Activated CD8-positive, alpha-beta memory T cell treated with anti-CD3 and anti-CD28 coated beads, Interleukin-2, amount 10 ng/mL, durations not matched to agents 7 days and 5 days (primary cell): ENCODE measurements at regions not wholly inside any gene's neighbourhood (a gene's known extent, or its start where the extent isn't known, plus 50 kb on each side); places are given as distances from the start of the nearest gene placed in this dataset.

Experiments used
- ATAC-seq: fragments of 150-1000 bp; cut with Tn5 transposase; one replicate; pipeline ENCODE4 v1.10.0; 2021; ENCODE audit warnings: moderate library complexity
- CTCF ChIA-PET: fragments of 350-600 bp; sonication (Branson Sonifier 250); formaldehyde crosslinking; loops from one replicate; lab custom pipeline; 2021; ENCODE audit warnings: antibody characterized with exemption; lab: Charles Lee
- DNase-seq: peaks from one replicate; pipeline ENCODE4 v3.0.0-alpha.2; 2020
- H3K27ac Mint-ChIP-seq: one replicate; pipeline ENCODE4 v1.8.0; 2021; ENCODE audit warnings: mild to moderate bottlenecking, mixed read lengths
- H3K27me3 Mint-ChIP-seq: one replicate; pipeline ENCODE4 v1.8.0; 2021; ENCODE audit warnings: mixed read lengths
- H3K36me3 Mint-ChIP-seq: one replicate; pipeline ENCODE4 v1.8.0; 2021; ENCODE audit warnings: mild to moderate bottlenecking, mixed read lengths
- H3K4me1 Mint-ChIP-seq: one replicate; pipeline ENCODE4 v1.8.0; 2021; ENCODE audit warnings: mixed read lengths
- H3K4me3 Mint-ChIP-seq: one replicate; pipeline ENCODE4 v1.8.0; 2021; ENCODE audit warnings: mild to moderate bottlenecking, moderate library complexity, mixed read lengths
- H3K9me3 Mint-ChIP-seq: one replicate; pipeline ENCODE4 v1.8.0; 2022; ENCODE audit warnings: low read depth, mixed read lengths

GRCh38 chr7:32385316-32385956 lies 104.7 kb downstream of the LSM5 start:
- no peaks in the 10 kb centered on the region for H3K9me3 Mint-ChIP-seq
- no peaks in the 10 kb centered on the region for H3K36me3 Mint-ChIP-seq
- H3K4me1 Mint-ChIP-seq, result no peaks in the 10 kb centered on the region
- no peak for DNase-seq
- H3K4me3 Mint-ChIP-seq, result no peak overlapping the region
- H3K27ac Mint-ChIP-seq, result no peak overlapping the region
- peaks cover 3% of the 10 kb centered on the region for H3K27me3 Mint-ChIP-seq
- no peak for ATAC-seq
- CTCF ChIA-PET, result no interaction called here

DNA sequence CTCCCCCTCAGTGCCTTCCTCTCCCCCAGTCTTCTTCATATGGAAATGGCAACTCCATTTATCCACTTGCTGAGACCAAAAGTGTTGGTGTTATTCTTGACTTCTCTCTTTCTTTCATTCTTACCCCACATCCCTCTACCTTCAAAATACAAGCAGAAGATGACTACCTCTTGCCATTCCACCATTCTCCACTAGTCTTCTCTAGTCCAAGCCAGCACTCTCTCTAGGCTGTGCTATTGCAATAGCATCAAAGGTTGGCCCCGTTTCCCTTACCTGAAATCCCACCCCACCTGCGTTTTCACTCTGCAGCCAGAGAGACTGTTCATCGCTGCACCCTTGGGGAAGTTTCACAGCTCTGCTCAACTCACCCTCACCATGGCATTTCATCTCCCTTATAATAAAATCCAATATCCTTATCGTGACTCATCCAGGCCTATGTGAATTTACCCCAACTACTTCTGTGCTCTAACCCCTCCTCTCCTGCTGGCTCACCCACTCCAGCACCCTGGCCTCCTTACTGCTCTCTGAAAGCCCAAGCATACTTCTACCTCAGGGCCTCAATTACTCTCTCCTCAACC lies 109.1 kb downstream of the LSM5 start:
- no peaks in the 10 kb centered on the region for H3K36me3 Mint-ChIP-seq
- H3K4me3 Mint-ChIP-seq, result no peak overlapping the region
- no peak for ATAC-seq
- H3K27me3 Mint-ChIP-seq, result peaks cover 3% of the 10 kb centered on the region
- CTCF ChIA-PET, result no interaction called here
- DNase-seq, result no peak
- no peak overlapping the region for H3K27ac Mint-ChIP-seq
- H3K9me3 Mint-ChIP-seq, result no peaks in the 10 kb centered on the region
- H3K4me1 Mint-ChIP-seq, result no peaks in the 10 kb centered on the region

- H3K27ac Mint-ChIP-seq, result no peak overlapping the region
- H3K9me3 Mint-ChIP-seq, result no peaks in the 10 kb centered on the region
- CTCF ChIA-PET, result no interaction called here
- H3K4me3 Mint-ChIP-seq, result no peak overlapping the region
- no peaks in the 10 kb centered on the region for H3K4me1 Mint-ChIP-seq
- DNase-seq (no peak), ATAC-seq (no peak)
- no peaks in the 10 kb centered on the region for H3K36me3 Mint-ChIP-seq
- H3K27me3 Mint-ChIP-seq, result no peaks in the 10 kb centered on the region
Measured at GRCh38 chr7:32379510-32380112, 110.6 kb downstream of the LSM5 start.

DNA sequence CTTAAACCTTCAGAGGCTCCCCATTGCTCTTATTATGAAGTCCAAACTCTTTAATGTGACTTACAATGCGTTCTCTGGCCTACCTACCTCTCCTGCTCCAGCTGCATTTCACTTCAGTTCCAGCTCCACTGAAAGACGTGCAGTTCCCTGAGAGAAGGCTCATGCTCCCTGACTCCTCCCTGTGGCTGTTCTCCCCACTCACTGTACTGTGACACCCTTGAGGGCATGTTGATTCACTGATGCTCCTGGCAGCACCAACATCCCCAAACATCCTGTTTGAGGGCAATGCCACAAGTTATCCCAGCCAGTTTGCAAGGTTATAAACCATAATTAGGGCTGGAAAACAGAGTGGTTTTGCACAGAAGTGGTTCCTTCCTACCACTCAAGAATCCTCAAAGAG lies 111.2 kb downstream of the LSM5 start:
- CTCF ChIA-PET, result no interaction called here
- no peak for DNase-seq
- Mint-ChIP-seq H3K27ac (no peak overlapping the region), H3K9me3 (no peaks in the 10 kb centered on the region), H3K27me3 (no peaks in the 10 kb centered on the region), H3K4me1 (no peaks in the 10 kb centered on the region), H3K4me3 (no peak overlapping the region), H3K36me3 (no peaks in the 10 kb centered on the region)
- no peak for ATAC-seq

GRCh38 chr7:32364581-32364980 lies 125.6 kb downstream of the LSM5 start:
- H3K4me1 Mint-ChIP-seq, result no peaks in the 10 kb centered on the region
- CTCF ChIA-PET, result no interaction called here
- no peaks in the 10 kb centered on the region for H3K36me3 Mint-ChIP-seq
- no peak for DNase-seq
- H3K9me3 Mint-ChIP-seq, result peaks cover 2% of the 10 kb centered on the region
- no peak for ATAC-seq
- no peak overlapping the region for H3K4me3 Mint-ChIP-seq
- no peaks in the 10 kb centered on the region for H3K27me3 Mint-ChIP-seq
- no peak overlapping the region for H3K27ac Mint-ChIP-seq

GRCh38 chr7:32360127-32360526 lies 130.1 kb downstream of the LSM5 start:
- Mint-ChIP-seq H3K4me3 (no peak overlapping the region), H3K9me3 (no peaks in the 10 kb centered on the region), H3K4me1 (no peaks in the 10 kb centered on the region), H3K27ac (no peak overlapping the region), H3K36me3 (no peaks in the 10 kb centered on the region), H3K27me3 (peaks cover 7% of the 10 kb centered on the region)
- DNase-seq (no peak), ATAC-seq (no peak)
- CTCF ChIA-PET, result interaction anchor here (1.0 kb wide), 1 partner anchor 12 kb away, joined by 3 read pairs; no protein-coding TSS in a partner anchor

DNA sequence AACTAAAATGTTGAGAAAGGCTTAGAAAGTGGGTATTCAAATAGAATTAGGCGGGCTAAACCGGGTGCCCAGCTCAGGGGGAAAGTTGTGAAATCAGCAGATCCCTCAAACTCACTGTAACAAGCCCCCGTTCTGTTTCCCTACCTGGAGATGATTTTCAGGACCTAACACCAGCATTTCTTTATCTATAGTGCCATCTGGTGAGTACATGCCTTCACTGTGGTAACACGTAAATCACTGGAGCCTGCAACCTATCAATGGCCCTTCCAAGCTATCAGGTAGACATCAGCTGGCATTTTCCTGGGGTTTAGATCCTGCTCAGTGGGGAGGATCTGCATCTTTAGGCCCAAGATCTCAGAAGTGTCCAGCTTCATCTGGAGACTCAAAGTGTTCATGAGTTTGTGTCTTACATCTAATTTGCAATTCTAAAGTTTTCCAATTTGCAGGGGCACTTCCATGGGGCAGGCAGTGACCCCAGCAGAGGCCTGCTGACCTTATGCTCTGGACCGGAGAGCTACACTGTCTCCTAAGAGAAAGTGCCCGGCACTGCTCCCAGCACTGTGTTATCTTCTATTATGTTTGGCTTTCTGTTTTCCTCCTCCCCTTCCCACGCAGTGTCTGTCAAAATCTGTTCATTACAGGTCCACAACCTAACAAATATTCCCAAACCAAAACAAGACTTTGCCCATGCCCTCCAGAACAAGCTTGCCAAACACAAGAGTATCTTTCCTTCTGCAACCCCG lies 132.5 kb downstream of the LSM5 start:
- DNase-seq (no peak), ATAC-seq (no peak)
- CTCF ChIA-PET, result interaction anchor here (1.1 kb wide), 1 partner anchor 147 kb away, joined by 3 read pairs; no protein-coding TSS in a partner anchor
- no peaks in the 10 kb centered on the region for H3K9me3 Mint-ChIP-seq
- H3K4me3 Mint-ChIP-seq, result no peak overlapping the region
- H3K4me1 Mint-ChIP-seq, result no peaks in the 10 kb centered on the region
- H3K27ac Mint-ChIP-seq, result no peak overlapping the region
- peaks cover 7% of the 10 kb centered on the region for H3K27me3 Mint-ChIP-seq
- no peaks in the 10 kb centered on the region for H3K36me3 Mint-ChIP-seq

GRCh38 chr7:32347244-32347828 lies 142.8 kb downstream of the LSM5 start:
- no peaks in the 10 kb centered on the region for H3K27me3 Mint-ChIP-seq
- no peak overlapping the region for H3K27ac Mint-ChIP-seq
- no peaks in the 10 kb centered on the region for H3K36me3 Mint-ChIP-seq
- CTCF ChIA-PET, result interaction anchor here (0.7 to 1.8 kb wide), 7 partner anchors 8 to 603 kb away, joined by 3 to 11 read pairs (median 4); no protein-coding TSS in a partner anchor
- H3K4me3 Mint-ChIP-seq, result no peak overlapping the region
- no peaks in the 10 kb centered on the region for H3K4me1 Mint-ChIP-seq
- ATAC-seq, result no peak
- DNase-seq, result peak; percentile 44
- H3K9me3 Mint-ChIP-seq, result no peaks in the 10 kb centered on the region

DNA sequence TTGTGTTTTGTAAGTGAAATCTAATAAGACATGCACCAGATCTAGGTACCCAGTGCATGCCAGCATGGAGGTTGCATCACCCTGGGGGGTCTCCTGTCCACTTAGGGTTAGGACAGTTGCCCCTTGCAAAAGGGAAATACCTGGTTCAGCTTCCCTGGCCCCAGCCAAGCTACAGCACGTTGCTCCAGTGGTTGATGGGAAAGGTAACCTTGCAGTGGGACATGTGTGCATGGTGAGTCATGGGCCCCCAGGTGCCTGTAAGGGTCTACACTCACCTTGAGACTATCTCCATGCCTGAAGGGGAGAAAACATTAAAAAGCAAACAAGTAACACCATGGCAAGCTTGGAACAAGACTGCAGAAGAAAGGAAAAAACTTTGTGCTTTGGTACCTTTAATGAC lies 143.9 kb downstream of the LSM5 start:
- DNase-seq, result no peak
- no peak for ATAC-seq
- Mint-ChIP-seq H3K4me1 (no peaks in the 10 kb centered on the region), H3K9me3 (no peaks in the 10 kb centered on the region), H3K27me3 (no peaks in the 10 kb centered on the region), H3K4me3 (no peak overlapping the region), H3K36me3 (no peaks in the 10 kb centered on the region), H3K27ac (no peak overlapping the region)
- CTCF ChIA-PET, result no interaction called here

DNA sequence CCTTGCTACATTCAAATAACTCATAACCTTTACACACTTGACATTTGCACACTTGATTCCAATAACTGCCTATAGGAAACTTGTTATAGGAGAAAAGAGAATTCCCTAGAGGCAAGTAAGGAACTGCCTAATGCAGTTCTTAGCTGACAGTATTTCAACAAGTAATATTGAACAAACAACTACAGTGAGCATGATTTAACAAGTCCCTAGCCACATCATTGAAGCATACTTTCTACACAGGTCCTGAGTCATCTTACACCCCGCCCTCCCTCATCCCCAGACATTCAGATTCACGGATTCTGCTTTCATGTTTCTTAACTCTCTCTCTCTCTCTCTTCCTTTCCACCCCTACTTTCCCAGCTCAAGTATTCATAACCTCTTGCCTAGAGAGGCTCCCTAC lies 153.5 kb downstream of the LSM5 start:
- ATAC-seq, result no peak
- DNase-seq, result no peak
- H3K4me3 Mint-ChIP-seq, result no peak overlapping the region
- H3K27me3 Mint-ChIP-seq, result no peaks in the 10 kb centered on the region
- peaks cover 2% of the 10 kb centered on the region for H3K9me3 Mint-ChIP-seq
- no peaks in the 10 kb centered on the region for H3K4me1 Mint-ChIP-seq
- H3K36me3 Mint-ChIP-seq, result no peaks in the 10 kb centered on the region
- no peak overlapping the region for H3K27ac Mint-ChIP-seq
- CTCF ChIA-PET, result no interaction called here

GRCh38 chr7:32335107-32335506 lies 155.1 kb downstream of the LSM5 start:
- Mint-ChIP-seq H3K27ac (no peak overlapping the region), H3K9me3 (peaks cover 6% of the 10 kb centered on the region)

GRCh38 chr7:32330602-32331001 lies 159.6 kb downstream of the LSM5 start:
- CTCF ChIA-PET, result no interaction called here
- H3K4me1 Mint-ChIP-seq, result no peaks in the 10 kb centered on the region
- DNase-seq (no peak), ATAC-seq (no peak)
- peaks cover 6% of the 10 kb centered on the region for H3K9me3 Mint-ChIP-seq
- no peaks in the 10 kb centered on the region for H3K36me3 Mint-ChIP-seq
- no peak overlapping the region for H3K27ac Mint-ChIP-seq
- no peak overlapping the region for H3K4me3 Mint-ChIP-seq
- H3K27me3 Mint-ChIP-seq, result no peaks in the 10 kb centered on the region

More at GRCh38 chr7:32335107-32335506, 155.1 kb downstream of the LSM5 start:
- CTCF ChIA-PET, result no interaction called here
- H3K4me1 Mint-ChIP-seq, result no peaks in the 10 kb centered on the region
- no peak overlapping the region for H3K4me3 Mint-ChIP-seq
- no peaks in the 10 kb centered on the region for H3K36me3 Mint-ChIP-seq
- DNase-seq, result no peak
- H3K27me3 Mint-ChIP-seq, result no peaks in the 10 kb centered on the region
- no peak for ATAC-seq

GRCh38 chr7:32326078-32326477 lies 164.1 kb downstream of the LSM5 start:
- ATAC-seq (no peak), DNase-seq (no peak)
- H3K9me3 Mint-ChIP-seq, result no peaks in the 10 kb centered on the region
- H3K4me1 Mint-ChIP-seq, result no peaks in the 10 kb centered on the region
- CTCF ChIA-PET, result interaction anchor here (1.0 kb wide), 1 partner anchor 115 kb away, joined by 3 read pairs; no protein-coding TSS in a partner anchor
- no peaks in the 10 kb centered on the region for H3K36me3 Mint-ChIP-seq
- H3K27ac Mint-ChIP-seq, result no peak overlapping the region
- H3K4me3 Mint-ChIP-seq, result no peak overlapping the region
- no peaks in the 10 kb centered on the region for H3K27me3 Mint-ChIP-seq
